HCT116 (cell line): ENCODE measurements at regions not wholly inside any gene's neighbourhood (a gene's known extent, or its start where the extent isn't known, plus 50 kb on each side); places are given as distances from the start of the nearest gene placed in this dataset.

ENCODE experiments used
- ATAC-seq: fragments of 200-7000 bp; cut with Tn5 transposase; 2 replicates; pipeline ENCODE4 v1.9.1; 2020; ENCODE audit warnings: mild to moderate bottlenecking, moderate library complexity
- BruUV-seq: library from RNA; stranded (reverse); fragments of 400-500 nt; replicated peaks from 2 replicates; lab custom pipeline; 2021; lab: Mats Ljungman, UMichigan
- CTCF ChIA-PET: fragments of 300-600 bp; sonication (Branson Sonifier 250); formaldehyde crosslinking; loops from one replicate; lab custom pipeline; 2021; ENCODE audit warnings: antibody characterized with exemption; lab: Charles Lee
- POLR2A ChIA-PET: fragments of 300-600, 350-600 bp; sonication (Branson Sonifier 250); formaldehyde crosslinking; loops from one replicate; lab custom pipeline; 2021; ENCODE audit warnings: antibody characterized with exemption; lab: Charles Lee
- RAD21 ChIA-PET, 2 experiments: fragments of 300-600 bp; sonication (Branson Sonifier 250); formaldehyde crosslinking; loops; one replicate each; lab custom pipeline; 2023; ENCODE audit warnings: low total read pairs in 2 of 2; ENCODE audit not compliant: uncharacterized antibody in 2 of 2, unreplicated experiment in 2 of 2, low non-redundant PET in 1 of 2; lab: Charles Lee
- DNase-seq: peaks from one replicate; pipeline ENCODE4 v3.0.0-alpha.2; 2010; ENCODE audit warnings: low read depth, low spot score
- H2AFZ ChIP-seq: fragments of 200-600 bp; shearing (Covaris generic), sonication (generic); 2 replicates; pipeline ENCODE4 v1.6.1; 2017; ENCODE audit warnings: low read depth, mixed run types, mixed read lengths, antibody characterized with exemption, low read length; ENCODE audit not compliant: poor library complexity, severe bottlenecking
- H3K27ac ChIP-seq: 2 replicates; pipeline ENCODE4 v1.5.1; 2012; ENCODE audit warnings: low read depth, low read length
- H3K27me3 ChIP-seq: fragments of 200-600 bp; sonication (generic); 2 replicates; pipeline ENCODE4 v1.6.1; 2016; ENCODE audit warnings: mixed run types, low read length, mixed read lengths; ENCODE audit not compliant: insufficient read depth
- H3K36me3 ChIP-seq, 2 experiments: fragments of 200-500 bp in 1 of 2; fragments of 200-600 bp in 1 of 2; sonication (Bioruptor generic) in 1 of 2; sonication (generic) in 1 of 2; 2 replicates each; pipeline versions ENCODE4 v1.5.1 to v1.6.1; 2014 to 2016; ENCODE audit warnings: low read length in 2 of 2, inconsistent platforms in 1 of 2, mixed read lengths in 1 of 2, mixed run types in 1 of 2; ENCODE audit not compliant: insufficient read depth in 2 of 2, control insufficient read depth in 1 of 2
- H3K4me1 ChIP-seq, 2 experiments: fragments of 200-600 bp in 1 of 2; sonication (generic) in 1 of 2; 2 replicates each; pipeline versions ENCODE4 v1.5.1 to v1.6.1; 2012 to 2017; ENCODE audit warnings: low read length in 2 of 2, inconsistent platforms in 1 of 2, mild to moderate bottlenecking in 1 of 2, mixed read lengths in 1 of 2, mixed run types in 1 of 2, moderate library complexity in 1 of 2; ENCODE audit not compliant: insufficient read depth in 2 of 2, control insufficient read depth in 1 of 2
- H3K4me2 ChIP-seq: fragments of 200-600 bp; sonication (generic); 2 replicates; pipeline ENCODE4 v1.6.1; 2017; ENCODE audit warnings: mixed run types, low read length, mixed read lengths
- H3K4me3 ChIP-seq, 2 experiments: fragments of 200-600 bp in 1 of 2; sonication (generic) in 1 of 2; replicated peaks in 1 of 2; 2 replicates each; pipeline ENCODE4 v1.5.1; 2011 to 2016; ENCODE audit warnings: low read length in 2 of 2, control low read depth in 1 of 2, low read depth in 1 of 2, mild to moderate bottlenecking in 1 of 2, mixed read lengths in 1 of 2, mixed run types in 1 of 2
- H3K79me2 ChIP-seq: fragments of 200-600 bp; sonication (generic); 2 replicates; pipeline ENCODE4 v1.6.1; 2017; ENCODE audit warnings: mild to moderate bottlenecking, mixed run types, low read length, moderate library complexity, mixed read lengths; ENCODE audit not compliant: insufficient read depth
- H3K9ac ChIP-seq: fragments of 200-600 bp; sonication (generic); 2 replicates; pipeline ENCODE4 v1.6.1; 2016; ENCODE audit warnings: low read length, mixed read lengths
- H3K9me2 ChIP-seq: fragments of 200-600 bp; sonication (generic), shearing (Covaris generic); 2 replicates; pipeline ENCODE4 v1.6.1; 2017; ENCODE audit warnings: mixed run types, mild to moderate bottlenecking, moderate library complexity; ENCODE audit not compliant: insufficient read depth
- H3K9me3 ChIP-seq, 2 experiments: fragments of 200-500 bp in 1 of 2; fragments of 200-600 bp in 1 of 2; sonication (Bioruptor generic) in 1 of 2; sonication (generic) in 1 of 2; 2 replicates each; pipeline ENCODE4 v1.6.1; 2014 to 2017; ENCODE audit warnings: low read length in 2 of 2, mixed read lengths in 2 of 2, inconsistent platforms in 1 of 2, low read depth in 1 of 2, mild to moderate bottlenecking in 1 of 2, mixed run types in 1 of 2, moderate library complexity in 1 of 2; ENCODE audit not compliant: control insufficient read depth in 1 of 2, insufficient read depth in 1 of 2
- H4K20me1 ChIP-seq: fragments of 200-600 bp; sonication (generic), shearing (Covaris generic); 2 replicates; pipeline ENCODE4 v1.6.1; 2017; ENCODE audit warnings: mixed run types, mild to moderate bottlenecking, moderate library complexity; ENCODE audit not compliant: insufficient read depth
- CEBPB ChIP-seq: IDR thresholded peaks from 2 replicates; pipeline ENCODE4 v1.6.1; 2012; ENCODE audit warnings: low read depth
- CTCF ChIP-seq, 3 experiments: fragments of 200-600 bp in 1 of 3; sonication (generic) in 1 of 3; IDR thresholded peaks in 2 of 3; conservative IDR thresholded peaks in 1 of 3; 2 replicates each; pipeline ENCODE4 v1.5.1; 2012 to 2017; ENCODE audit warnings: low read depth in 2 of 3, low read length in 2 of 3, antibody characterized with exemption in 1 of 3, borderline replicate concordance in 1 of 3, control low read depth in 1 of 3, mild to moderate bottlenecking in 1 of 3, mixed read lengths in 1 of 3, mixed run types in 1 of 3, moderate library complexity in 1 of 3; ENCODE audit not compliant: insufficient read depth in 1 of 3
- ELF1 ChIP-seq: IDR thresholded peaks from 2 replicates; pipeline ENCODE4 v1.6.1; 2012; ENCODE audit warnings: low read depth, borderline replicate concordance
- EZH2 ChIP-seq: fragments of 200-600 bp; sonication (generic); IDR thresholded peaks from 2 replicates; pipeline ENCODE4 v1.6.1; 2017; ENCODE audit warnings: antibody characterized with exemption, mixed run types
- EZH2phosphoT487 ChIP-seq: fragments of 200-600 bp; IDR thresholded peaks from 2 replicates; pipeline ENCODE4 v1.6.1; 2018; ENCODE audit warnings: antibody characterized with exemption, borderline replicate concordance
- POLR2A ChIP-seq: IDR thresholded peaks from 2 replicates; pipeline ENCODE4 v1.7.0; 2011; ENCODE audit warnings: borderline replicate concordance; ENCODE audit not compliant: insufficient read depth, insufficient read length; ENCODE audit errors: extremely low read depth
- POLR2AphosphoS5 ChIP-seq: IDR thresholded peaks from 2 replicates; pipeline ENCODE4 v1.6.1; 2011; ENCODE audit warnings: mild to moderate bottlenecking, low read depth, low read length, moderate library complexity
- SRF ChIP-seq: IDR thresholded peaks from 2 replicates; pipeline ENCODE4 v1.6.1; 2012; ENCODE audit warnings: low read depth
- TCF7L2 ChIP-seq: IDR thresholded peaks from 2 replicates; pipeline ENCODE4 v1.7.0; 2011; ENCODE audit warnings: borderline replicate concordance, inconsistent platforms; ENCODE audit not compliant: insufficient read depth, insufficient read length; ENCODE audit errors: extremely low read depth
- YY1 ChIP-seq: IDR thresholded peaks from 2 replicates; pipeline ENCODE4 v1.6.1; 2011; ENCODE audit warnings: low read length, low read depth, moderate library complexity, mild to moderate bottlenecking; ENCODE audit not compliant: insufficient replicate concordance; ENCODE audit errors: extremely low read depth
- ZBTB33 ChIP-seq: IDR thresholded peaks from 2 replicates; pipeline ENCODE4 v1.6.1; 2011; ENCODE audit warnings: mild to moderate bottlenecking, low read length, moderate library complexity; ENCODE audit not compliant: insufficient replicate concordance; ENCODE audit errors: extremely low read depth
- intact Hi-C: fragments of 100-400 bp; cut with micrococcal nuclease; formaldehyde crosslinking; loops from 2 replicates; pipeline ENCODE4 v1.10.0; 2022

GRCh38 chr16:80356365-80356764 is 184.4 kb upstream of the DYNLRB2 start:
- RAD21 ChIA-PET, result no interaction called here
- no peak overlapping the region for H3K4me3 ChIP-seq
- H3K9me3 ChIP-seq, result peaks cover 22 to 34% of the 10 kb centered on the region in 2 experiments; a peak in 2 of 4 replicates
- DNase-seq (no peak), ATAC-seq (no peak)
- no peak overlapping the region for H3K9ac ChIP-seq
- intact Hi-C loops, result no loop called here
- no peak for TF ChIP-seq CTCF (IDR thresholded peaks at IDR 0.05 in 2 of 3, conservative IDR thresholded peaks at IDR 0.05 in 1 of 3; ENCODE audit: borderline replicate concordance in 1 of 3, insufficient read depth in 1 of 3, low read depth in 2 of 3, low read length in 2 of 3)
- no peak for TF ChIP-seq EZH2phosphoT487
- TF ChIP-seq YY1, result no peak
- no peak for TF ChIP-seq ZBTB33
- no peak for TF ChIP-seq TCF7L2
- no peak for TF ChIP-seq ELF1
- no peak for TF ChIP-seq EZH2
- TF ChIP-seq POLR2AphosphoS5, result no peak
- TF ChIP-seq POLR2A, result no peak
- TF ChIP-seq SRF, result no peak
- no peak for TF ChIP-seq CEBPB
- H3K9me2 ChIP-seq, result no peaks in the 10 kb centered on the region
- no peaks in the 10 kb centered on the region for H3K79me2 ChIP-seq
- BruUV-seq, result no TSS peak
- H3K4me2 ChIP-seq, result no peak overlapping the region
- CTCF ChIA-PET, result no interaction called here
- H4K20me1 ChIP-seq, result no peaks in the 10 kb centered on the region
- H3K27ac ChIP-seq, result no peak overlapping the region
- no peaks in the 10 kb centered on the region for H3K4me1 ChIP-seq
- no peak overlapping the region for H2AFZ ChIP-seq
- POLR2A ChIA-PET, result no interaction called here
- H3K36me3 ChIP-seq, result no peaks in the 10 kb centered on the region
- no peaks in the 10 kb centered on the region for H3K27me3 ChIP-seq
